Gastrocnemius medialis (tissue), 4 donors: ENCODE measurements at regions not wholly inside any gene's neighbourhood (a gene's known extent, or its start where the extent isn't known, plus 50 kb on each side); places are given as distances from the start of the nearest gene placed in this dataset.

Experiments
- CTCF ChIP-seq, 5 experiments: fragments of 450-650 bp in 3 of 5; fragments of 200-600 bp in 2 of 5; sonication (generic) in 2 of 5; IDR thresholded peaks in 4 of 5; conservative IDR thresholded peaks in 1 of 5; 1 replicate in 4 of 5; 2 replicates in 1 of 5; pipeline ENCODE4 v1.5.1; 2016 to 2019; ENCODE audit warnings: antibody characterized with exemption in 5 of 5, mild to moderate bottlenecking in 3 of 5, moderate library complexity in 3 of 5
- POLR2A ChIP-seq, 2 donors: fragments of 450-650 bp; IDR thresholded peaks; one replicate each; pipeline ENCODE4 v1.6.1; 2017; ENCODE audit warnings: antibody characterized with exemption in 2 of 2, mild to moderate bottlenecking in 2 of 2, moderate library complexity in 2 of 2

- TF ChIP-seq CTCF (IDR thresholded peaks at IDR 0.05 in 4 of 5, conservative IDR thresholded peaks at IDR 0.05 in 1 of 5) (no peak), POLR2A (IDR thresholded peaks at IDR 0.05) (no peak)
Observed at GRCh38 chr15:77798151-77798835, 165.6 kb upstream of the LINGO1 start.
